Gastrocnemius medialis (tissue), 4 donors: ENCODE measurements at regions not wholly inside any gene's neighbourhood (a gene's known extent, or its start where the extent isn't known, plus 50 kb on each side); places are given as distances from the start of the nearest gene placed in this dataset.

Source experiments
- CTCF ChIP-seq, 5 experiments: fragments of 450-650 bp in 3 of 5; fragments of 200-600 bp in 2 of 5; sonication (generic) in 2 of 5; IDR thresholded peaks in 4 of 5; conservative IDR thresholded peaks in 1 of 5; 1 replicate in 4 of 5; 2 replicates in 1 of 5; pipeline ENCODE4 v1.5.1; 2016 to 2019; ENCODE audit warnings: antibody characterized with exemption in 5 of 5, mild to moderate bottlenecking in 3 of 5, moderate library complexity in 3 of 5
- POLR2A ChIP-seq, 2 donors: fragments of 450-650 bp; IDR thresholded peaks; one replicate each; pipeline ENCODE4 v1.6.1; 2017; ENCODE audit warnings: antibody characterized with exemption in 2 of 2, mild to moderate bottlenecking in 2 of 2, moderate library complexity in 2 of 2

- no peak for TF ChIP-seq CTCF (IDR thresholded peaks at IDR 0.05 in 4 of 5, conservative IDR thresholded peaks at IDR 0.05 in 1 of 5)
- no peak for TF ChIP-seq POLR2A (IDR thresholded peaks at IDR 0.05)
Observed at GRCh38 chr2:239693330-239693729, 292.5 kb upstream of the HDAC4 start.
